Nephron progenitor cell (in vitro differentiated cells): ENCODE measurements at regions not wholly inside any gene's neighbourhood (a gene's known extent, or its start where the extent isn't known, plus 50 kb on each side); places are given as distances from the start of the nearest gene placed in this dataset.

Experiments used
- DNase-seq: peaks from one replicate; pipeline ENCODE4 v3.0.0; 2021
- H3K27ac Mint-ChIP-seq: 2 replicates; pipeline ENCODE4 v1.8.0; 2021; ENCODE audit warnings: mild to moderate bottlenecking, moderate library complexity, mixed read lengths
- H3K27me3 Mint-ChIP-seq: 2 replicates; pipeline ENCODE4 v1.8.0; 2021; ENCODE audit warnings: mild to moderate bottlenecking, low read depth, mixed read lengths; ENCODE audit not compliant: poor library complexity
- H3K36me3 Mint-ChIP-seq: 2 replicates; pipeline ENCODE4 v1.8.0; 2021; ENCODE audit warnings: low read depth, mixed read lengths
- H3K4me1 Mint-ChIP-seq: 2 replicates; pipeline ENCODE4 v1.8.0; 2021; ENCODE audit warnings: mixed read lengths
- H3K4me3 Mint-ChIP-seq: 2 replicates; pipeline ENCODE4 v1.8.0; 2021; ENCODE audit warnings: mild to moderate bottlenecking, moderate library complexity, mixed read lengths
- H3K9me3 Mint-ChIP-seq: 2 replicates; pipeline ENCODE4 v1.8.0; 2021; ENCODE audit warnings: mild to moderate bottlenecking, moderate library complexity, mixed read lengths
- CTCF ChIP-seq: fragments of 200-600 bp; sonication (generic); IDR thresholded peaks from 2 replicates; pipeline ENCODE4 v1.5.0; 2021; ENCODE audit warnings: antibody characterized with exemption

GRCh38 chr16:17026600-17027242 lies 444.0 kb downstream of the XYLT1 start:
- Mint-ChIP-seq H3K9me3 (peaks cover 11% of the 10 kb centered on the region), H3K4me1 (peaks cover 10% of the 10 kb centered on the region), H3K4me3 (no peak overlapping the region), H3K27me3 (peaks cover 4% of the 10 kb centered on the region), H3K36me3 (no peaks in the 10 kb centered on the region), H3K27ac (no peak overlapping the region)
- TF ChIP-seq CTCF = no peak
- no peak for DNase-seq

- Mint-ChIP-seq H3K4me1 (peaks cover 8% of the 10 kb centered on the region), H3K4me3 (no peak overlapping the region), H3K27ac (no peak overlapping the region), H3K27me3 (peaks cover under 1% of the 10 kb centered on the region), H3K36me3 (no peaks in the 10 kb centered on the region), H3K9me3 (peaks cover 11% of the 10 kb centered on the region)
- no peak for TF ChIP-seq CTCF
- DNase-seq = no peak
Measured at GRCh38 chr16:17027488-17028129, 443.2 kb downstream of the XYLT1 start.

GRCh38 chr16:17029602-17030350 lies 441.0 kb downstream of the XYLT1 start:
- Mint-ChIP-seq H3K9me3 (peaks cover 16% of the 10 kb centered on the region), H3K36me3 (no peaks in the 10 kb centered on the region), H3K4me3 (no peak overlapping the region), H3K27me3 (no peaks in the 10 kb centered on the region), H3K4me1 (no peaks in the 10 kb centered on the region), H3K27ac (no peak overlapping the region)
- no peak for DNase-seq
- no peak for TF ChIP-seq CTCF

- TF ChIP-seq CTCF = no peak
- no peak overlapping the region for H3K27ac Mint-ChIP-seq
- no peak overlapping the region for H3K4me3 Mint-ChIP-seq
- H3K9me3 Mint-ChIP-seq = peaks cover 16% of the 10 kb centered on the region
- H3K4me1 Mint-ChIP-seq = no peaks in the 10 kb centered on the region
- no peaks in the 10 kb centered on the region for H3K36me3 Mint-ChIP-seq
- H3K27me3 Mint-ChIP-seq = no peaks in the 10 kb centered on the region
- DNase-seq = no peak
Measured at GRCh38 chr16:17031484-17032268, 439.1 kb downstream of the XYLT1 start.

- Mint-ChIP-seq H3K4me3 (no peak overlapping the region), H3K36me3 (no peaks in the 10 kb centered on the region), H3K27me3 (no peaks in the 10 kb centered on the region), H3K27ac (no peak overlapping the region), H3K9me3 (peaks cover 16% of the 10 kb centered on the region), H3K4me1 (no peaks in the 10 kb centered on the region)
- no peak for DNase-seq
- no peak for TF ChIP-seq CTCF
Measured at GRCh38 chr16:17032332-17032731, 438.4 kb downstream of the XYLT1 start.
